Loucy (cell line): ENCODE measurements at regions not wholly inside any gene's neighbourhood (a gene's known extent, or its start where the extent isn't known, plus 50 kb on each side); places are given as distances from the start of the nearest gene placed in this dataset.

Experiments
- H2AFZ ChIP-seq: fragments of 200-600 bp; sonication (generic); 2 replicates; pipeline ENCODE4 v1.6.0; 2016; ENCODE audit warnings: antibody characterized with exemption, mild to moderate bottlenecking, low read length, moderate library complexity
- H3F3A ChIP-seq: fragments of 200-600 bp; 2 replicates; pipeline ENCODE4 v1.6.0; 2016; ENCODE audit warnings: antibody characterized with exemption, low read depth, mild to moderate bottlenecking
- H3K27me3 ChIP-seq: fragments of 200-600 bp; sonication (generic); 2 replicates; pipeline ENCODE4 v1.6.1; 2014; ENCODE audit warnings: low read length, mild to moderate bottlenecking; ENCODE audit not compliant: insufficient read depth, poor library complexity, severe bottlenecking
- H3K36me3 ChIP-seq: fragments of 200-600 bp; sonication (generic); 2 replicates; pipeline ENCODE4 v1.6.1; 2016; ENCODE audit warnings: low read length; ENCODE audit not compliant: insufficient read depth
- H3K4me1 ChIP-seq: fragments of 200-600 bp; sonication (generic); 2 replicates; pipeline ENCODE4 v1.5.1; 2014; ENCODE audit warnings: low read length, mild to moderate bottlenecking; ENCODE audit not compliant: insufficient read depth, poor library complexity, severe bottlenecking
- H3K4me2 ChIP-seq: fragments of 200-600 bp; sonication (generic); 2 replicates; pipeline ENCODE4 v1.6.0; 2014; ENCODE audit warnings: antibody characterized with exemption, low read length, low read depth, mild to moderate bottlenecking; ENCODE audit not compliant: poor library complexity, severe bottlenecking
- H3K4me3 ChIP-seq: fragments of 200-600 bp; sonication (generic); 2 replicates; pipeline ENCODE4 v1.5.1; 2014; ENCODE audit warnings: low read length, mild to moderate bottlenecking, mixed read lengths; ENCODE audit not compliant: poor library complexity, severe bottlenecking
- H3K79me2 ChIP-seq: fragments of 200-600 bp; sonication (generic); 2 replicates; pipeline ENCODE4 v1.6.1; 2014; ENCODE audit warnings: low read length; ENCODE audit not compliant: insufficient read depth
- H3K9ac ChIP-seq: fragments of 200-600 bp; sonication (generic); 2 replicates; pipeline ENCODE4 v1.6.0; 2014; ENCODE audit warnings: mild to moderate bottlenecking, low read depth, low read length, moderate library complexity; ENCODE audit not compliant: poor library complexity, severe bottlenecking
- H3K9me2 ChIP-seq: fragments of 200-600 bp; sonication (generic); replicated peaks from 2 replicates; pipeline ENCODE4 v1.6.1; 2016; ENCODE audit warnings: low read depth, low read length, mixed read lengths
- H3K9me3 ChIP-seq: fragments of 200-600 bp; sonication (generic); 2 replicates; pipeline ENCODE4 v1.6.1; 2014; ENCODE audit warnings: mild to moderate bottlenecking, antibody characterized with exemption, low read length, low read depth; ENCODE audit not compliant: insufficient read depth
- H4K20me1 ChIP-seq: fragments of 200-600 bp; sonication (generic); 2 replicates; pipeline ENCODE4 v1.6.0; 2014; ENCODE audit warnings: antibody characterized with exemption, low read length, mild to moderate bottlenecking; ENCODE audit not compliant: insufficient read depth, poor library complexity, severe bottlenecking
- CTCF ChIP-seq: fragments of 200-600 bp; sonication (generic); conservative IDR thresholded peaks from 2 replicates; pipeline ENCODE4 v1.5.1; 2014; ENCODE audit warnings: mild to moderate bottlenecking, antibody characterized with exemption, low read length
- EZH2phosphoT487 ChIP-seq: fragments of 200-600 bp; IDR thresholded peaks from 2 replicates; pipeline ENCODE4 v1.6.1; 2018; ENCODE audit warnings: antibody characterized with exemption, mild to moderate bottlenecking, moderate library complexity, borderline replicate concordance

GRCh38 chr9:15103290-15103689 lies 193.1 kb upstream of the FREM1 start:
- no peaks in the 10 kb centered on the region for H3K9me2 ChIP-seq
- H4K20me1 ChIP-seq = no peaks in the 10 kb centered on the region
- no peaks in the 10 kb centered on the region for H3K9me3 ChIP-seq
- no peak overlapping the region for H3K9ac ChIP-seq
- H3K4me2 ChIP-seq = no peak overlapping the region
- no peaks in the 10 kb centered on the region for H3K79me2 ChIP-seq
- H3K27me3 ChIP-seq = no peaks in the 10 kb centered on the region
- H3K36me3 ChIP-seq = no peaks in the 10 kb centered on the region
- no peaks in the 10 kb centered on the region for H3F3A ChIP-seq
- H2AFZ ChIP-seq = no peak overlapping the region
- H3K4me1 ChIP-seq = no peaks in the 10 kb centered on the region
- TF ChIP-seq CTCF = no peak
- no peak for TF ChIP-seq EZH2phosphoT487
- no peak overlapping the region for H3K4me3 ChIP-seq

- no peaks in the 10 kb centered on the region for H3F3A ChIP-seq
- H2AFZ ChIP-seq = no peak overlapping the region
- TF ChIP-seq EZH2phosphoT487 = no peak
- no peak for TF ChIP-seq CTCF
Observed at GRCh38 chr9:15101095-15101494, 190.9 kb upstream of the FREM1 start.

GRCh38 chr9:15100571-15100970 lies 190.3 kb upstream of the FREM1 start:
- Histone ChIP-seq H2AFZ (peak overlapping the region; percentile 28; the same call in 1 of the 2 replicates), H3K4me3 (no peak overlapping the region), H3K27me3 (no peaks in the 10 kb centered on the region), H3K9me2 (no peaks in the 10 kb centered on the region), H3K36me3 (no peaks in the 10 kb centered on the region), H3F3A (no peaks in the 10 kb centered on the region), H3K4me1 (no peaks in the 10 kb centered on the region), H3K4me2 (no peak overlapping the region), H3K9ac (no peak overlapping the region), H3K9me3 (no peaks in the 10 kb centered on the region), H4K20me1 (no peaks in the 10 kb centered on the region), H3K79me2 (no peaks in the 10 kb centered on the region)
- TF ChIP-seq EZH2phosphoT487 = no peak
- no peak for TF ChIP-seq CTCF

More at GRCh38 chr9:15101095-15101494, 190.9 kb upstream of the FREM1 start:
- Histone ChIP-seq H3K4me3 (no peak overlapping the region), H3K4me1 (no peaks in the 10 kb centered on the region), H3K27me3 (no peaks in the 10 kb centered on the region), H3K79me2 (no peaks in the 10 kb centered on the region), H3K9ac (no peak overlapping the region), H3K9me2 (no peaks in the 10 kb centered on the region), H3K36me3 (no peaks in the 10 kb centered on the region), H3K4me2 (no peak overlapping the region), H4K20me1 (no peaks in the 10 kb centered on the region), H3K9me3 (no peaks in the 10 kb centered on the region)
